Esophagus squamous epithelium (tissue), 4 donors: ENCODE measurements at regions not wholly inside any gene's neighbourhood (a gene's known extent, or its start where the extent isn't known, plus 50 kb on each side); places are given as distances from the start of the nearest gene placed in this dataset.

Experiments
- CTCF ChIP-seq, 6 experiments: fragments of 450-650 bp in 4 of 6; fragments of 200-600 bp in 2 of 6; sonication (generic) in 2 of 6; IDR thresholded peaks; one replicate each; pipeline ENCODE4 v1.5.1; 2016 to 2019; ENCODE audit warnings: antibody characterized with exemption in 6 of 6, mild to moderate bottlenecking in 4 of 6, moderate library complexity in 4 of 6
- POLR2A ChIP-seq, 4 donors: fragments of 450-650 bp; IDR thresholded peaks; one replicate each; pipeline ENCODE4 v1.6.1; 2017; ENCODE audit warnings: antibody characterized with exemption in 4 of 4, mild to moderate bottlenecking in 4 of 4, moderate library complexity in 3 of 4

GRCh38 chr16:7171151-7171550, 161.5 kb upstream of the RBFOX1 start:
- no peak for TF ChIP-seq POLR2A (IDR thresholded peaks at IDR 0.05)
- TF ChIP-seq CTCF (IDR thresholded peaks at IDR 0.05) = no peak
